Mesothelial cell of epicardium (in vitro differentiated cells): ENCODE measurements at regions not wholly inside any gene's neighbourhood (a gene's known extent, or its start where the extent isn't known, plus 50 kb on each side); places are given as distances from the start of the nearest gene placed in this dataset.

Experiments used
- DNase-seq, 2 experiments: peaks; one replicate each; pipeline ENCODE4 v3.0.0; 2021; ENCODE audit warnings: low spot score in 2 of 2; ENCODE audit not compliant: unreplicated experiment in 2 of 2
- H3K27ac Mint-ChIP-seq: 2 replicates; pipeline ENCODE4 v1.8.0; 2021; ENCODE audit warnings: mixed read lengths
- H3K27me3 Mint-ChIP-seq: 2 replicates; pipeline ENCODE4 v1.8.0; 2021; ENCODE audit warnings: low read depth, mixed read lengths
- H3K36me3 Mint-ChIP-seq: 2 replicates; pipeline ENCODE4 v1.8.0; 2021; ENCODE audit warnings: mixed read lengths
- H3K4me1 Mint-ChIP-seq: 2 replicates; pipeline ENCODE4 v1.8.0; 2021; ENCODE audit warnings: mixed read lengths
- H3K4me3 Mint-ChIP-seq: 2 replicates; pipeline ENCODE4 v1.8.0; 2021; ENCODE audit warnings: mild to moderate bottlenecking, moderate library complexity, mixed read lengths
- H3K9me3 Mint-ChIP-seq: 2 replicates; pipeline ENCODE4 v1.8.0; 2021; ENCODE audit warnings: mixed read lengths
- CTCF ChIP-seq: fragments of 200-600 bp; sonication (generic); IDR thresholded peaks from one replicate; pipeline ENCODE4 v1.5.0; 2021; ENCODE audit warnings: antibody characterized with exemption; ENCODE audit not compliant: unreplicated experiment

GRCh38 chr7:3128857-3129490, 85.3 kb upstream of the CARD11 start:
- Mint-ChIP-seq H3K27me3 (peaks cover 8% of the 10 kb centered on the region), H3K4me1 (no peaks in the 10 kb centered on the region), H3K27ac (no peak overlapping the region), H3K36me3 (no peaks in the 10 kb centered on the region), H3K9me3 (peaks cover 5% of the 10 kb centered on the region), H3K4me3 (no peak overlapping the region)
- DNase-seq: no peak
- TF ChIP-seq CTCF: no peak

- peaks cover 11% of the 10 kb centered on the region for H3K27me3 Mint-ChIP-seq
- no peaks in the 10 kb centered on the region for H3K4me1 Mint-ChIP-seq
- H3K36me3 Mint-ChIP-seq: no peaks in the 10 kb centered on the region
- no peak for TF ChIP-seq CTCF
- H3K9me3 Mint-ChIP-seq: no peaks in the 10 kb centered on the region
- no peak overlapping the region for H3K27ac Mint-ChIP-seq
- no peak for DNase-seq
- H3K4me3 Mint-ChIP-seq: no peak overlapping the region
These were observed 90.2 kb upstream of the CARD11 start for GRCh38 chr7:3133811-3134385.

- no peak for DNase-seq
- H3K36me3 Mint-ChIP-seq: no peaks in the 10 kb centered on the region
These were observed 91.1 kb upstream of the CARD11 start for GRCh38 chr7:3134745-3135144.

GRCh38 chr7:3135626-3136025, 92.0 kb upstream of the CARD11 start:
- H3K4me1 Mint-ChIP-seq: no peaks in the 10 kb centered on the region
- no peak overlapping the region for H3K27ac Mint-ChIP-seq

More at GRCh38 chr7:3134745-3135144, 91.1 kb upstream of the CARD11 start:
- TF ChIP-seq CTCF: no peak
- Mint-ChIP-seq H3K4me3 (no peak overlapping the region), H3K27me3 (peaks cover 9% of the 10 kb centered on the region), H3K9me3 (no peaks in the 10 kb centered on the region), H3K27ac (no peak overlapping the region), H3K4me1 (no peaks in the 10 kb centered on the region)

GRCh38 chr7:3138206-3138605, 94.5 kb upstream of the CARD11 start:
- H3K4me3 Mint-ChIP-seq: no peak overlapping the region
- H3K4me1 Mint-ChIP-seq: no peaks in the 10 kb centered on the region
- H3K27ac Mint-ChIP-seq: no peak overlapping the region
- no peak for DNase-seq
- H3K27me3 Mint-ChIP-seq: peaks cover 9% of the 10 kb centered on the region
- TF ChIP-seq CTCF: no peak
- no peaks in the 10 kb centered on the region for H3K36me3 Mint-ChIP-seq
- no peaks in the 10 kb centered on the region for H3K9me3 Mint-ChIP-seq

More at GRCh38 chr7:3135626-3136025, 92.0 kb upstream of the CARD11 start:
- no peak for DNase-seq
- Mint-ChIP-seq H3K9me3 (no peaks in the 10 kb centered on the region), H3K4me3 (no peak overlapping the region), H3K36me3 (no peaks in the 10 kb centered on the region), H3K27me3 (peaks cover 9% of the 10 kb centered on the region)
- TF ChIP-seq CTCF: no peak
